ENCODE measurements at regions not wholly inside any gene's neighbourhood (a gene's known extent, or its start where the extent isn't known, plus 50 kb on each side); places are given as distances from the start of the nearest gene placed in this dataset.
"Not testable (repeated sequence)": the region's sequence is repeated elsewhere in the genome, so short reads cannot be mapped to it uniquely, and the experiment has no call there.

- H3K36me3 ChIP-seq (ENCODE audit: control insufficient read depth, insufficient read depth, low read length), result no peaks in the 10 kb centered on the region
- DNase-seq (ENCODE audit: low read depth) (no peak), FAIRE-seq (no peak)
- H3K4me3 ChIP-seq (ENCODE audit: low read depth, low read length), result no peak overlapping the region
- TF ChIP-seq CTCF (IDR thresholded peaks at IDR 0.05; ENCODE audit: insufficient read depth, low read length, severe bottlenecking), result no peak
- no peaks in the 10 kb centered on the region for H3K27me3 ChIP-seq (ENCODE audit: control insufficient read depth, insufficient read depth, low read length)
Measured at GRCh38 chr1:238738892-238739291, 647.5 kb upstream of the CHRM3 start.

- FAIRE-seq, result no peak
Measured at GRCh38 chr1:238727670-238728069, 658.7 kb upstream of the CHRM3 start.

GRCh38 chr1:238722812-238723211 is 663.6 kb upstream of the CHRM3 start:
- no peak for FAIRE-seq

More at GRCh38 chr1:238727670-238728069, 658.7 kb upstream of the CHRM3 start:
- DNase-seq (ENCODE audit: low read depth), result no peak
- no peaks in the 10 kb centered on the region for H3K27me3 ChIP-seq (ENCODE audit: control insufficient read depth, insufficient read depth, low read length)
- no peak overlapping the region for H3K4me3 ChIP-seq (ENCODE audit: low read depth, low read length)
- H3K36me3 ChIP-seq (ENCODE audit: control insufficient read depth, insufficient read depth, low read length), result no peaks in the 10 kb centered on the region
- no peak for TF ChIP-seq CTCF (IDR thresholded peaks at IDR 0.05; ENCODE audit: insufficient read depth, low read length, severe bottlenecking)

GRCh38 chr1:238710697-238711096 is 675.7 kb upstream of the CHRM3 start:
- no peak for DNase-seq (ENCODE audit: low read depth)
- Histone ChIP-seq H3K36me3 (ENCODE audit: control insufficient read depth, insufficient read depth, low read length) (no peaks in the 10 kb centered on the region), H3K4me3 (ENCODE audit: low read depth, low read length) (no peak overlapping the region), H3K27me3 (ENCODE audit: control insufficient read depth, insufficient read depth, low read length) (no peaks in the 10 kb centered on the region)
- TF ChIP-seq CTCF (IDR thresholded peaks at IDR 0.05; ENCODE audit: insufficient read depth, low read length, severe bottlenecking), result no peak
- no peak for FAIRE-seq

More at GRCh38 chr1:238722812-238723211, 663.6 kb upstream of the CHRM3 start:
- TF ChIP-seq CTCF (IDR thresholded peaks at IDR 0.05; ENCODE audit: insufficient read depth, low read length, severe bottlenecking), result no peak
- Histone ChIP-seq H3K36me3 (ENCODE audit: control insufficient read depth, insufficient read depth, low read length) (no peaks in the 10 kb centered on the region), H3K27me3 (ENCODE audit: control insufficient read depth, insufficient read depth, low read length) (no peaks in the 10 kb centered on the region), H3K4me3 (ENCODE audit: low read depth, low read length) (no peak overlapping the region)
- no peak for DNase-seq (ENCODE audit: low read depth)

GRCh38 chr1:238701024-238701423 is 685.3 kb upstream of the CHRM3 start:
- H3K4me3 ChIP-seq (ENCODE audit: low read depth, low read length), result no peak overlapping the region
- no peaks in the 10 kb centered on the region for H3K36me3 ChIP-seq (ENCODE audit: control insufficient read depth, insufficient read depth, low read length)
- TF ChIP-seq CTCF (IDR thresholded peaks at IDR 0.05; ENCODE audit: insufficient read depth, low read length, severe bottlenecking), result no peak
- H3K27me3 ChIP-seq (ENCODE audit: control insufficient read depth, insufficient read depth, low read length), result no peaks in the 10 kb centered on the region
- FAIRE-seq (no peak), DNase-seq (ENCODE audit: low read depth) (no peak)

GRCh38 chr1:238690415-238690814 is 696.0 kb upstream of the CHRM3 start:
- DNase-seq (ENCODE audit: low read depth), result no peak
- no peak for TF ChIP-seq CTCF (IDR thresholded peaks at IDR 0.05; ENCODE audit: insufficient read depth, low read length, severe bottlenecking)
- FAIRE-seq, result no peak
- Histone ChIP-seq H3K36me3 (ENCODE audit: control insufficient read depth, insufficient read depth, low read length) (no peaks in the 10 kb centered on the region), H3K4me3 (ENCODE audit: low read depth, low read length) (no peak overlapping the region), H3K27me3 (ENCODE audit: control insufficient read depth, insufficient read depth, low read length) (no peaks in the 10 kb centered on the region)

- DNase-seq (ENCODE audit: low read depth); H3K4me3 ChIP-seq (ENCODE audit: low read depth, low read length); H3K36me3 ChIP-seq (ENCODE audit: control insufficient read depth, insufficient read depth, low read length); FAIRE-seq; H3K27me3 ChIP-seq (ENCODE audit: control insufficient read depth, insufficient read depth, low read length): not testable (repeated sequence)
Measured at GRCh38 chr1:238684576-238684975, 701.8 kb upstream of the CHRM3 start.
